ENCODE measurements at regions not wholly inside any gene's neighbourhood (a gene's known extent, or its start where the extent isn't known, plus 50 kb on each side); places are given as distances from the start of the nearest gene placed in this dataset.

GRCh38 chr20:11608736-11609135, 309.0 kb upstream of the BTBD3 start:
- in situ Hi-C loops (cut with HindIII; ENCODE audit: low pct_unique_long_range_greater_than_20kb, low sequenced_read_pairs): no loop called here
- Histone ChIP-seq H3K36me3 (ENCODE audit: control insufficient read depth, insufficient read depth, low read length) (no peaks in the 10 kb centered on the region), H3K4me3 (ENCODE audit: low read depth in 2 of 2, low read length in 2 of 2) (no peak overlapping the region), H3K27ac (ENCODE audit: low read length) (no peak overlapping the region), H3K27me3 (ENCODE audit: control insufficient read depth, insufficient read depth, low read length) (no peaks in the 10 kb centered on the region), H3K4me1 (ENCODE audit: control insufficient read depth, insufficient read depth, low read length) (no peaks in the 10 kb centered on the region), H3K9me3 (ENCODE audit: control insufficient read depth, insufficient read depth, low read depth, low read length) (no peaks in the 10 kb centered on the region)
- TF ChIP-seq SIN3A (IDR thresholded peaks at IDR 0.05; ENCODE audit: borderline replicate concordance, insufficient read depth, low read depth, low read length): no peak
- ChIA-PET CTCF (no interaction called here), POLR2A (no interaction called here)
- no peak for ATAC-seq
- intact Hi-C loops (cut with micrococcal nuclease; ENCODE audit: unreplicated experiment): no loop called here
- DNase-seq (ENCODE audit: low read depth, low spot score): no peak
- BruUV-seq (replicated peaks): no TSS peak

DNA sequence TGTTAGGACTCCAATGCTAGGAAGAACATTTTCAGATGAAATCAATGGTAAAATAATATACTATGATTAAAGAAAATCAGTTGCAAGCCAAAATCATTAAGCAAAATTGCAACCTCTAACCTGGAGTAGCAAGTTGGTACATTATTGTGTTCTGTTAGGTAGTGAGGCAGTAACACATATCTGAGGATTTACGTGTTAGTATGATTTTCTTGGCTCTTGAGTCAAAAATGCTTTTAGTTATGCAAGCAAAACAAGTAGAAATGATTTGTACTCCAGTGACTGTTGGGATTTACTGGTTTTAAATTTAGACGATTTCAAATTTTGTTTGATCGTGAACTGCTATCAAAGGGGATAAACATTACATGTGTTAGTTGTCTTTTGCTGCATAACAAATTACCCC, 293.0 kb upstream of the BTBD3 start:
- no peak for ATAC-seq
- no TSS peak for BruUV-seq (replicated peaks)
- POLR2A ChIA-PET: no interaction called here

More for the DNA sequence above, 293.0 kb upstream of the BTBD3 start:
- H3K27ac ChIP-seq (ENCODE audit: low read length): no peak overlapping the region
- in situ Hi-C loops (cut with HindIII; ENCODE audit: low pct_unique_long_range_greater_than_20kb, low sequenced_read_pairs) (no loop called here), intact Hi-C loops (cut with micrococcal nuclease; ENCODE audit: unreplicated experiment) (no loop called here)
- H3K9me3 ChIP-seq (ENCODE audit: control insufficient read depth, insufficient read depth, low read depth, low read length): no peaks in the 10 kb centered on the region
- H3K4me1 ChIP-seq (ENCODE audit: control insufficient read depth, insufficient read depth, low read length): no peaks in the 10 kb centered on the region
- no peak overlapping the region for H3K4me3 ChIP-seq (ENCODE audit: low read depth in 2 of 2, low read length in 2 of 2)
- H3K36me3 ChIP-seq (ENCODE audit: control insufficient read depth, insufficient read depth, low read length): no peaks in the 10 kb centered on the region
- H3K27me3 ChIP-seq (ENCODE audit: control insufficient read depth, insufficient read depth, low read length): no peaks in the 10 kb centered on the region
- TF ChIP-seq TCF7L2 (IDR thresholded peaks at IDR 0.05; ENCODE audit: low read depth, low read length) (no peak), POLR2AphosphoS5 (IDR thresholded peaks at IDR 0.05; ENCODE audit: low read depth, low read length) (no peak), REST (IDR thresholded peaks at IDR 0.05; ENCODE audit: insufficient read depth in 1 of 2, low read depth in 2 of 2, low read length in 1 of 2) (no peak), SIN3A (IDR thresholded peaks at IDR 0.05; ENCODE audit: borderline replicate concordance, insufficient read depth, low read depth, low read length) (no peak)
- TF ChIP-seq, protein P1, sequence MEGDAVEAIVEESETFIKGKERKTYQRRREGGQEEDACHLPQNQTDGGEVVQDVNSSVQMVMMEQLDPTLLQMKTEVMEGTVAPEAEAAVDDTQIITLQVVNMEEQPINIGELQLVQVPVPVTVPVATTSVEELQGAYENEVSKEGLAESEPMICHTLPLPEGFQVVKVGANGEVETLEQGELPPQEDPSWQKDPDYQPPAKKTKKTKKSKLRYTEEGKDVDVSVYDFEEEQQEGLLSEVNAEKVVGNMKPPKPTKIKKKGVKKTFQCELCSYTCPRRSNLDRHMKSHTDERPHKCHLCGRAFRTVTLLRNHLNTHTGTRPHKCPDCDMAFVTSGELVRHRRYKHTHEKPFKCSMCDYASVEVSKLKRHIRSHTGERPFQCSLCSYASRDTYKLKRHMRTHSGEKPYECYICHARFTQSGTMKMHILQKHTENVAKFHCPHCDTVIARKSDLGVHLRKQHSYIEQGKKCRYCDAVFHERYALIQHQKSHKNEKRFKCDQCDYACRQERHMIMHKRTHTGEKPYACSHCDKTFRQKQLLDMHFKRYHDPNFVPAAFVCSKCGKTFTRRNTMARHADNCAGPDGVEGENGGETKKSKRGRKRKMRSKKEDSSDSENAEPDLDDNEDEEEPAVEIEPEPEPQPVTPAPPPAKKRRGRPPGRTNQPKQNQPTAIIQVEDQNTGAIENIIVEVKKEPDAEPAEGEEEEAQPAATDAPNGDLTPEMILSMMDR (IDR thresholded peaks at IDR 0.05): no peak
- DNase-seq (ENCODE audit: low read depth, low spot score): no peak
- CTCF ChIA-PET: no interaction called here

Measured in Panc1 (cell line).